Breast epithelium (tissue), 4 donors: ENCODE measurements at regions not wholly inside any gene's neighbourhood (a gene's known extent, or its start where the extent isn't known, plus 50 kb on each side); places are given as distances from the start of the nearest gene placed in this dataset.

Source experiments
- DNase-seq, 2 donors: peaks; one replicate each; pipeline ENCODE4 v3.0.0-alpha.2; 2019; ENCODE audit warnings: low spot score in 2 of 2
- H3K27ac ChIP-seq, 2 donors: fragments of 200-600 bp; sonication (generic) in 1 of 2; one replicate each; pipeline ENCODE4 v1.5.1; 2016 to 2019; ENCODE audit warnings: mild to moderate bottlenecking in 1 of 2
- H3K27me3 ChIP-seq, 2 donors: fragments of 200-600 bp; sonication (generic) in 1 of 2; one replicate each; pipeline versions ENCODE4 v1.5.1 to v1.6.0; 2017 to 2019; ENCODE audit warnings: control low read depth in 1 of 2, mild to moderate bottlenecking in 1 of 2
- H3K36me3 ChIP-seq: fragments of 200-600 bp; one replicate; pipeline ENCODE4 v1.5.1; 2019
- H3K4me1 ChIP-seq, 2 donors: fragments of 200-600 bp; sonication (generic); one replicate each; pipeline ENCODE4 v1.5.1; 2016 to 2019; ENCODE audit warnings: control low read depth in 1 of 2
- H3K4me3 ChIP-seq, 3 donors: fragments of 200-600 bp; sonication (generic); 1 replicate in 2 of 3; 2 replicates in 1 of 3; pipeline ENCODE4 v1.5.1; 2016 to 2019; ENCODE audit warnings: mild to moderate bottlenecking in 3 of 3, moderate library complexity in 2 of 3
- H3K9me3 ChIP-seq, 2 donors: fragments of 200-600 bp; sonication (generic) in 1 of 2; one replicate each; pipeline ENCODE4 v1.5.1; 2016 to 2019; ENCODE audit warnings: control low read depth in 1 of 2
- POLR2A ChIP-seq: fragments of 450-650 bp; IDR thresholded peaks from one replicate; pipeline ENCODE4 v1.6.1; 2016; ENCODE audit warnings: antibody characterized with exemption, mild to moderate bottlenecking, moderate library complexity
- POLR2AphosphoS5 ChIP-seq, 3 donors: sonication (generic); formaldehyde crosslinking; IDR thresholded peaks; one replicate each; pipeline ENCODE4 v1.6.1; 2017; ENCODE audit warnings: antibody characterized with exemption in 3 of 3
- intact Hi-C: fragments of 100-400 bp; cut with DNase I; formaldehyde crosslinking; loops from one replicate; pipeline ENCODE4 v1.15.1; 2023; ENCODE audit warnings: low total_unique reads
- TF ChIP-seq, protein P1 (sequence below), 3 donors: fragments of 450-650 bp; IDR thresholded peaks; one replicate each; pipeline ENCODE4 v1.5.1; 2016 to 2017; ENCODE audit warnings: antibody characterized with exemption in 3 of 3, mild to moderate bottlenecking in 3 of 3, moderate library complexity in 3 of 3

DNA sequence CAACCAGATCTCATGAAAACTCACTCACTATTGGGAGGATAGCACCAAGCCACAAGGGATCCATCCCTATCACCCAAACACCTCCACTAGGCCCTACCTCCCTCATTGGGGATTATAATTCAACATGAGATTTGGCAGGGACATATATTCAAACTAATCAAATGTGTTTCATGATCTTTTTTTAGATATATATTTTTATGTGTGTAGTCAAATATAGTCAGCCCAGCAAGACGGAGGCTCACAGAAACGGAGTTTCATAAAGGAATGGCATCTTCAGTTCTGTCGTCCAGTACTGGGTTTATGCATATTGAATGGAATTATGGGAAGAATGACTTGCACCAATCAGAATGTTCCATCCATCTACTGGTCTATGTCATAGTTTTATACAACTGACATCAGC lies 343.3 kb upstream of the KAZN start:
- intact Hi-C loops = no loop called here
- no peak overlapping the region for H3K27ac ChIP-seq
- H3K4me1 ChIP-seq = no peaks in the 10 kb centered on the region
- no peak for DNase-seq
- H3K4me3 ChIP-seq = no peak overlapping the region
- TF ChIP-seq, protein P1, sequence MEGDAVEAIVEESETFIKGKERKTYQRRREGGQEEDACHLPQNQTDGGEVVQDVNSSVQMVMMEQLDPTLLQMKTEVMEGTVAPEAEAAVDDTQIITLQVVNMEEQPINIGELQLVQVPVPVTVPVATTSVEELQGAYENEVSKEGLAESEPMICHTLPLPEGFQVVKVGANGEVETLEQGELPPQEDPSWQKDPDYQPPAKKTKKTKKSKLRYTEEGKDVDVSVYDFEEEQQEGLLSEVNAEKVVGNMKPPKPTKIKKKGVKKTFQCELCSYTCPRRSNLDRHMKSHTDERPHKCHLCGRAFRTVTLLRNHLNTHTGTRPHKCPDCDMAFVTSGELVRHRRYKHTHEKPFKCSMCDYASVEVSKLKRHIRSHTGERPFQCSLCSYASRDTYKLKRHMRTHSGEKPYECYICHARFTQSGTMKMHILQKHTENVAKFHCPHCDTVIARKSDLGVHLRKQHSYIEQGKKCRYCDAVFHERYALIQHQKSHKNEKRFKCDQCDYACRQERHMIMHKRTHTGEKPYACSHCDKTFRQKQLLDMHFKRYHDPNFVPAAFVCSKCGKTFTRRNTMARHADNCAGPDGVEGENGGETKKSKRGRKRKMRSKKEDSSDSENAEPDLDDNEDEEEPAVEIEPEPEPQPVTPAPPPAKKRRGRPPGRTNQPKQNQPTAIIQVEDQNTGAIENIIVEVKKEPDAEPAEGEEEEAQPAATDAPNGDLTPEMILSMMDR (IDR thresholded peaks at IDR 0.05) = no peak
- no peak for TF ChIP-seq POLR2AphosphoS5 (IDR thresholded peaks at IDR 0.05)
- TF ChIP-seq POLR2A = no peak
- no peaks in the 10 kb centered on the region for H3K9me3 ChIP-seq
- H3K27me3 ChIP-seq = no peaks in the 10 kb centered on the region
- H3K36me3 ChIP-seq = no peaks in the 10 kb centered on the region

DNA sequence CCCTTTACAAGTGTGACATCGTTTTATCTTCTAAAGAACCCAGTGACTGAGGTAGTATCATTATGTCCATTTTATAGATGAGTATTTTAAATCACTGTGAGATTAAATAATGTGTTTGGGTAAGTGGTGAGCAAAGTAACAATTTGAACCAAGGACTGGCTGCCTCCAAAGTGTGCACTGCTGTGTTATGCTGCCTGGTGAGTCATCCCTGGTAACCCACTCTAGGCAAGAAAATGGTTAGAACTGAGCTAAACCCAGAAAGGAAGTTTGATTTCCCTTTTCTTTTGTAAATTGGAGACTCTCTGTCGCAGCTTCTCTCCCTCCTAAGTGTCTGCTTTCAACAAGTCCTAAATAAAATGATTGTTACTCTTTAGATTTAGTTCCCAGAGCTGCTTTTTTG lies 342.8 kb upstream of the KAZN start:
- H3K9me3 ChIP-seq = no peaks in the 10 kb centered on the region
- no peaks in the 10 kb centered on the region for H3K36me3 ChIP-seq
- no peaks in the 10 kb centered on the region for H3K27me3 ChIP-seq
- H3K4me3 ChIP-seq = no peak overlapping the region
- no peak for DNase-seq
- no peaks in the 10 kb centered on the region for H3K4me1 ChIP-seq
- no peak overlapping the region for H3K27ac ChIP-seq
- TF ChIP-seq POLR2A (no peak), POLR2AphosphoS5 (IDR thresholded peaks at IDR 0.05) (no peak)
- TF ChIP-seq, protein P1 (IDR thresholded peaks at IDR 0.05) = no peak
- intact Hi-C loops = no loop called here

DNA sequence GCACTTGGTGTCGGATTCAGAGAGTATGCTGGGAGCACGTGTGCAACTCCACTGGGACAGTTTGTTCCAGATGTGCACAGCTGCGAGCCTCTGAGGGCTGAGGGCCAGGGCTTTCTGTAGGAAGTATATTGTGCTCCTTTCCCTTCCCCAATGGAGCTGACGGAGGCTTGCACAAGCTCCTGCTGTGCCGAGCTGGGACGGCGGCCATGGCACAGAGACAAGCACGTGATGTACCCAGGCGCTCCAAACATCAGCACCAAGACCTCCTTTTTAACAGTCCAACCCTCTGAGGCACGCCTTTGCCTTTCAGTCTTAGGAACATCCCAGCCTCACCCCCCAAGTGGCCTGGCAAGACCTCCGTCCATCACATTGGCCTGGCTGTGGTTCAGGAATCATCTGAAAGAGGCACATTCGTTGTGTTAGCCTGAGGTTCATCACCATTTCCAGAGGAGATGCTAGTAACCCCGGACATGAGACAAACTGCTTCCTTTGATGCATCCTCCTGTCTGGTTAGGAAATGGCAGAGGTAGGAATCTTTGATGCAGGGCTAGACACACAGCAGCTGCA lies 339.2 kb upstream of the KAZN start:
- H3K4me1 ChIP-seq = no peaks in the 10 kb centered on the region
- peak; percentile 60 to 92 (median 89) for TF ChIP-seq POLR2AphosphoS5 (IDR thresholded peaks at IDR 0.05)
- TF ChIP-seq, protein P1 (IDR thresholded peaks at IDR 0.05) = no peak
- no peak for TF ChIP-seq POLR2A
- H3K27ac ChIP-seq = peak overlapping the region; percentile 54 to 71
- H3K4me3 ChIP-seq = peak overlapping the region in 1 of 3 donors; percentile 13
- peak; percentile 61 to 66 for DNase-seq
- H3K27me3 ChIP-seq = no peaks in the 10 kb centered on the region
- intact Hi-C loops = no loop called here
- no peaks in the 10 kb centered on the region for H3K36me3 ChIP-seq
- H3K9me3 ChIP-seq = no peaks in the 10 kb centered on the region

DNA sequence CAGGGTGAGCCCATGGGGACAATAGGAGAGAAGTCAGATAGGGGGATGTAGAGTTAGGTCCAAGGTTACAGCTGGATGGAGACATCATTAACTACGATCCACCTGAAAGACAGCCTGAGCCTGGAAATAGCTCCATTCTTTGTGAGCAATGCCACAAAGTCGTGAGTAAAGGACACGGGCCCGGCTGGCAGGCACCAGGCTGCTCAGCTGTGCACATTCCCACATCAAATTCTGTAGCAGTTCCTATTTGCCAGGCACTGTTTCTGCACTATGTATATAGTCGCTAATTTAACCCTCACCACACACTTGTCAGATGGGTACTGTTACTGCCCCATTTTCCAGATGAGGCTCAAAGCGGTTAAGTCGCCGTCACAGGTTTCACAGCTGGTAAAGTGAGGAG lies 338.0 kb upstream of the KAZN start:
- no peak for TF ChIP-seq POLR2AphosphoS5 (IDR thresholded peaks at IDR 0.05)
- no peak for TF ChIP-seq POLR2A
- TF ChIP-seq, protein P1 (IDR thresholded peaks at IDR 0.05) = no peak
- no peaks in the 10 kb centered on the region for H3K36me3 ChIP-seq
- intact Hi-C loops = no loop called here
- no peaks in the 10 kb centered on the region for H3K9me3 ChIP-seq
- no peaks in the 10 kb centered on the region for H3K27me3 ChIP-seq
- no peaks in the 10 kb centered on the region for H3K4me1 ChIP-seq
- no peak overlapping the region for H3K4me3 ChIP-seq
- peak overlapping the region; percentile 54 to 55 for H3K27ac ChIP-seq
- DNase-seq = no peak

DNA sequence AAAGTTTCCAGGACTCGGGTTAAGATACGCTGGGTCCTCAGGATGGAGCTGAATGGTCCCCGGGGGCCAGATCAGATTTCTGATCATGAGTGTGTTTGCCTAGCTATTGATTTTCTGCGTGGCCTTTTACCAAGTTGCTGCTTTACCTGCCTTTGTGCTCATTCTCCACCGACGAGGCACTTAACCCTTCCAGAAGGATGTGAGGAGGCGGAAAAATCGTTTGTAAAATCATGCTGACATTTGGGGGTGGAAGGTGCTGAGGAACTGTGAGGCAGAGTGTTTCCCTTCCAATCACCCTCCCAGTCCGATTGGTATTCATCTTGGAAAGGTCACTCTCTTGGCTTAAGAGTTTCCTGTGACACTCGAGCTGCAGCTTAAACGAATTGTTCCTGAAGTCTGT lies 337.1 kb upstream of the KAZN start:
- Histone ChIP-seq H3K36me3 (no peaks in the 10 kb centered on the region), H3K27ac (no peak overlapping the region), H3K4me1 (no peaks in the 10 kb centered on the region), H3K9me3 (no peaks in the 10 kb centered on the region), H3K27me3 (no peaks in the 10 kb centered on the region), H3K4me3 (no peak overlapping the region)
- TF ChIP-seq, protein P1 (IDR thresholded peaks at IDR 0.05) = no peak
- no peak for TF ChIP-seq POLR2AphosphoS5 (IDR thresholded peaks at IDR 0.05)
- TF ChIP-seq POLR2A = no peak
- no peak for DNase-seq
- intact Hi-C loops = no loop called here
